Inflammatory macrophage (primary cell): ENCODE measurements at regions not wholly inside any gene's neighbourhood (a gene's known extent, or its start where the extent isn't known, plus 50 kb on each side); places are given as distances from the start of the nearest gene placed in this dataset.

Experiments
- DNase-seq, 2 donors: peaks; one replicate each; pipeline ENCODE4 v3.0.0-alpha.2; 2020 to 2022

GRCh38 chr7:387132-388022 is 97.4 kb downstream of the FOXL3 start:
- DNase-seq: no peak

- DNase-seq: no peak
Observed at GRCh38 chr7:388023-388960, 98.3 kb downstream of the FOXL3 start.

- DNase-seq: no peak
Observed at GRCh38 chr7:388961-389701, 99.2 kb downstream of the FOXL3 start.

GRCh38 chr7:389911-390601 is 100.1 kb downstream of the FOXL3 start:
- DNase-seq: no peak

- no peak for DNase-seq
Observed at GRCh38 chr7:390761-391410, 100.9 kb downstream of the FOXL3 start.

- no peak for DNase-seq
Observed at GRCh38 chr7:391411-391951, 101.5 kb downstream of the FOXL3 start.

GRCh38 chr7:391961-392524 is 102.1 kb downstream of the FOXL3 start:
- DNase-seq: no peak

- DNase-seq: no peak
Observed at GRCh38 chr7:392822-393221, 102.9 kb downstream of the FOXL3 start.

- no peak for DNase-seq
Observed at GRCh38 chr7:395643-396042, 105.7 kb downstream of the FOXL3 start.

GRCh38 chr7:398888-399287 is 108.9 kb downstream of the FOXL3 start:
- DNase-seq: no peak

- no peak for DNase-seq
Observed at GRCh38 chr7:400901-401485, 111.0 kb downstream of the FOXL3 start.

GRCh38 chr7:401495-401894 is 111.5 kb downstream of the FOXL3 start:
- no peak for DNase-seq

- no peak for DNase-seq
Observed at GRCh38 chr7:404812-405488, 114.7 kb downstream of the PDGFA start.

GRCh38 chr7:405489-406211 is 114.0 kb downstream of the PDGFA start:
- no peak for DNase-seq

- no peak for DNase-seq
Observed at GRCh38 chr7:407721-408539, 111.7 kb downstream of the PDGFA start.

- no peak for DNase-seq
Observed at GRCh38 chr7:408751-409311, 110.8 kb downstream of the PDGFA start.

- no peak for DNase-seq
Observed at GRCh38 chr7:409339-410281, 110.0 kb downstream of the PDGFA start.
